ENCODE measurements at regions not wholly inside any gene's neighbourhood (a gene's known extent, or its start where the extent isn't known, plus 50 kb on each side); places are given as distances from the start of the nearest gene placed in this dataset.
"Not testable (repeated sequence)": the region's sequence is repeated elsewhere in the genome, so short reads cannot be mapped to it uniquely, and the experiment has no call there.

- Histone ChIP-seq H3K27ac (no peak overlapping the region), H3K4me3 (no peak overlapping the region), H3K36me3 (no peaks in the 10 kb centered on the region), H3K4me1 (no peaks in the 10 kb centered on the region), H3K27me3 (no peaks in the 10 kb centered on the region), H3K9me3 (no peaks in the 10 kb centered on the region)
- 78 to 89% (median 85%) methylated on average over 3 of the region's 3 CpGs for WGBS, 5 donors
- intact Hi-C loops (cut with DNase I; ENCODE audit: low total_unique reads) = no loop called here
- DNase-seq = no peak
- TF ChIP-seq POLR2A (IDR thresholded peaks at IDR 0.05) (no peak), EP300 (IDR thresholded peaks at IDR 0.05) (no peak), POLR2AphosphoS5 (IDR thresholded peaks at IDR 0.05) (no peak)
- TF ChIP-seq, protein P1, sequence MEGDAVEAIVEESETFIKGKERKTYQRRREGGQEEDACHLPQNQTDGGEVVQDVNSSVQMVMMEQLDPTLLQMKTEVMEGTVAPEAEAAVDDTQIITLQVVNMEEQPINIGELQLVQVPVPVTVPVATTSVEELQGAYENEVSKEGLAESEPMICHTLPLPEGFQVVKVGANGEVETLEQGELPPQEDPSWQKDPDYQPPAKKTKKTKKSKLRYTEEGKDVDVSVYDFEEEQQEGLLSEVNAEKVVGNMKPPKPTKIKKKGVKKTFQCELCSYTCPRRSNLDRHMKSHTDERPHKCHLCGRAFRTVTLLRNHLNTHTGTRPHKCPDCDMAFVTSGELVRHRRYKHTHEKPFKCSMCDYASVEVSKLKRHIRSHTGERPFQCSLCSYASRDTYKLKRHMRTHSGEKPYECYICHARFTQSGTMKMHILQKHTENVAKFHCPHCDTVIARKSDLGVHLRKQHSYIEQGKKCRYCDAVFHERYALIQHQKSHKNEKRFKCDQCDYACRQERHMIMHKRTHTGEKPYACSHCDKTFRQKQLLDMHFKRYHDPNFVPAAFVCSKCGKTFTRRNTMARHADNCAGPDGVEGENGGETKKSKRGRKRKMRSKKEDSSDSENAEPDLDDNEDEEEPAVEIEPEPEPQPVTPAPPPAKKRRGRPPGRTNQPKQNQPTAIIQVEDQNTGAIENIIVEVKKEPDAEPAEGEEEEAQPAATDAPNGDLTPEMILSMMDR (IDR thresholded peaks at IDR 0.05) = no peak
These were observed 373.4 kb upstream of the NOX3 start for GRCh38 chr6:155828989-155829388.

DNA sequence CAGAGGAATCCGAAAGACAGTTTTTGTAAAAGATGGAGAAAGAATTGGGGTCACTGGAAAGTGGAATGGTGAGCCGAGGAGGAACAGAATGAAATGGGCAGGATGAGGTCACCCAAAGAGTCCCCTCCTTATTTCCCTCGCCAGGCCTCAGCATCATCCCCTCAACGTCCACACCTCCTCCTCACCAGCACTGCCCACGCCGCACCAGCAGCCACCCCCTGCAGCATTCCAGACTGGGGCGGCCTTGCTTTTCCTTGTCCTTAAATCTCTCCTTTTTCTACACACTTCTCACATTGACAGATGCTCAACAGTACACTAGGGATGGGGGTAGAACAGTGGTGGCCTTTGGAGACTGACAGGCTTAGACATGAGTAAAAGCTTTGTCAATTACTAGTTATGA is 363.1 kb upstream of the NOX3 start:
- Histone ChIP-seq H3K9me3 (no peaks in the 10 kb centered on the region), H3K27ac (no peak overlapping the region), H3K4me1 (no peaks in the 10 kb centered on the region), H3K36me3 (no peaks in the 10 kb centered on the region), H3K4me3 (no peak overlapping the region), H3K27me3 (no peaks in the 10 kb centered on the region)
- intact Hi-C loops (cut with DNase I; ENCODE audit: low total_unique reads) = no loop called here
- DNase-seq = no peak
- 78 to 96% (median 78%) methylated on average over 7 of the region's 7 CpGs for WGBS, 5 donors
- TF ChIP-seq POLR2A (IDR thresholded peaks at IDR 0.05) (no peak), EP300 (IDR thresholded peaks at IDR 0.05) (no peak), POLR2AphosphoS5 (IDR thresholded peaks at IDR 0.05) (no peak)
- TF ChIP-seq, protein P1 (IDR thresholded peaks at IDR 0.05) = no peak

- WGBS, 5 donors = 82 to 91% (median 88%) methylated on average over 5 of the region's 5 CpGs
- Histone ChIP-seq H3K4me3 (no peak overlapping the region), H3K36me3 (no peaks in the 10 kb centered on the region), H3K9me3 (no peaks in the 10 kb centered on the region), H3K27ac (no peak overlapping the region), H3K4me1 (no peaks in the 10 kb centered on the region), H3K27me3 (no peaks in the 10 kb centered on the region)
- intact Hi-C loops (cut with DNase I; ENCODE audit: low total_unique reads) = no loop called here
- no peak for DNase-seq
- no peak for TF ChIP-seq EP300 (IDR thresholded peaks at IDR 0.05)
- TF ChIP-seq, protein P1 (IDR thresholded peaks at IDR 0.05) = no peak
- no peak for TF ChIP-seq POLR2AphosphoS5 (IDR thresholded peaks at IDR 0.05)
- TF ChIP-seq POLR2A (IDR thresholded peaks at IDR 0.05) = no peak
These were observed 357.9 kb upstream of the NOX3 start for GRCh38 chr6:155813548-155813947.

DNA sequence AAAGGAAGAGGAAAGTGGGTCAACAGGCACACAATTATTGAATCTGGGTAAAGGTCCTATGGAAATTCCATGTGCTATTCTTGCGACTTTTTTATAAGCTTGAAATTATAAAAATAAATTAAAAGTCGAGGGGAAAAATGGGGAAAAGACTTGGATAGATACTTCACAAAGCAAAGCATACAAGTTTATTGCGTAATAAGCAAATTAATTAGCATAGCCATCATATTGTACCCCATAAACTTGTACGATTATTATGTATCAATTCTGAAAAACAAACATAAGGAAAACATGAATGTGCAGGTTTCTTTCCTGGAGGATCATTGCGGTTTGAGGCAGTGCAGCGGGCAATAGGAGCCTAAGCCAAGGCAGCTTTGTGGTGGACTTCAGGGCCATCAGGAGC is 351.6 kb upstream of the NOX3 start:
- Histone ChIP-seq H3K27ac (no peak overlapping the region), H3K9me3 (no peaks in the 10 kb centered on the region), H3K4me1 (no peaks in the 10 kb centered on the region), H3K4me3 (no peak overlapping the region), H3K27me3 (no peaks in the 10 kb centered on the region), H3K36me3 (no peaks in the 10 kb centered on the region)
- DNase-seq = no peak
- intact Hi-C loops (cut with DNase I; ENCODE audit: low total_unique reads) = no loop called here
- TF ChIP-seq, protein P1 (IDR thresholded peaks at IDR 0.05) = no peak
- 87 to 95% (median 90%) methylated on average over 6 of the region's 6 CpGs for WGBS, 5 donors

DNA sequence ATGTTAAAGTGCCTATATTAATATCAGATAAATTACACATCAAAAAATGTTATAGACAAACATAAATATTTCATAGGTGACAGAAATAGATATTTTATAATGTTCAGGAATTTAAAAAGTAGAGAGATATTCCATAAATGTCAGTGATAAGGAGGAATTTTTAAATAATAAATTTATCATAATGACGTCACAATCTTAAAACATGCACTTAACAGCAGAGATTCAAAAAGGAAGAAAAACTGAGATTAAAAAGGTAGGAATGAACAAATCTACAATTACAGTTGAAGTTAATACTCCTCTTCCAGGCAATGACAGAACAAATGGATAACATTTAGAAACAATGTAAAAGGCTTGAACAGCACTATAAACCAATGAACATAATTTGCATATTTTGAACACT is 345.4 kb upstream of the NOX3 start:
- intact Hi-C loops (cut with DNase I; ENCODE audit: low total_unique reads) = no loop called here
- no peaks in the 10 kb centered on the region for H3K27me3 ChIP-seq
- no peaks in the 10 kb centered on the region for H3K9me3 ChIP-seq
- no peaks in the 10 kb centered on the region for H3K4me1 ChIP-seq
- no peak overlapping the region for H3K27ac ChIP-seq
- DNase-seq = no peak
- TF ChIP-seq, protein P1 (IDR thresholded peaks at IDR 0.05) = no peak
- TF ChIP-seq POLR2AphosphoS5 (IDR thresholded peaks at IDR 0.05) (no peak), POLR2A (IDR thresholded peaks at IDR 0.05) (no peak), EP300 (IDR thresholded peaks at IDR 0.05) (no peak)
- H3K36me3 ChIP-seq = no peaks in the 10 kb centered on the region
- 92 to 98% (median 96%) methylated on average over 1 of the region's 1 CpG for WGBS, 5 donors
- no peak overlapping the region for H3K4me3 ChIP-seq

DNA sequence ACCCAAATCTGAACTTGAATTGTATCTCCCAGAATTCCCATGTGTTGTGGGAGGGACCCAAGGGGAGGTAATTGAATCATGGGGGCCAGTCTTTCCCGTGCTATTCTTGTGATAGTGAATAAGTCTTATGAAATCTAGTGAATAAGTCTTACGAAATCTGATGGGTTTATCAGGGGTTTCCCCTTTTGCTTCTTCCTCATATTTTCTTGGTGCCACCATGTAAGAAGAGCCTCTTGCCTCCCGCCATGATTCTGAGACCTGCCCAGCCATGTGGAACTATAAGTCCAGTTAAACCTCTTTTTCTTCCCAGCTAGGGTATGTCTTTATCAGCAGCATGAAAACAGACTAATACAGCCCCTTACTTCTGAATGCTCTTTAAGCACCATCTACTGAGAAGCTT is 343.2 kb upstream of the NOX3 start:
- DNase-seq; H3K9me3 ChIP-seq; H3K27ac ChIP-seq; H3K4me3 ChIP-seq; H3K4me1 ChIP-seq; H3K36me3 ChIP-seq; H3K27me3 ChIP-seq; intact Hi-C loops (cut with DNase I; ENCODE audit: low total_unique reads): not testable (repeated sequence)
- 74 to 86% (median 82%) methylated on average over 3 of the region's 3 CpGs for WGBS, 5 donors

All from stomach (tissue), 8 donors.